GM10266 (cell line): ENCODE measurements at regions not wholly inside any gene's neighbourhood (a gene's known extent, or its start where the extent isn't known, plus 50 kb on each side); places are given as distances from the start of the nearest gene placed in this dataset.

Source experiments
- DNase-seq: peaks from one replicate; pipeline ENCODE4 v3.0.0; 2012; ENCODE audit errors: extremely low spot score
- TF ChIP-seq, protein P1 (sequence below): IDR thresholded peaks from 2 replicates; pipeline ENCODE4 v1.5.1; 2012; ENCODE audit warnings: mild to moderate bottlenecking, low read depth; ENCODE audit not compliant: control insufficient read depth, insufficient read depth; ENCODE audit errors: missing control alignments

DNA sequence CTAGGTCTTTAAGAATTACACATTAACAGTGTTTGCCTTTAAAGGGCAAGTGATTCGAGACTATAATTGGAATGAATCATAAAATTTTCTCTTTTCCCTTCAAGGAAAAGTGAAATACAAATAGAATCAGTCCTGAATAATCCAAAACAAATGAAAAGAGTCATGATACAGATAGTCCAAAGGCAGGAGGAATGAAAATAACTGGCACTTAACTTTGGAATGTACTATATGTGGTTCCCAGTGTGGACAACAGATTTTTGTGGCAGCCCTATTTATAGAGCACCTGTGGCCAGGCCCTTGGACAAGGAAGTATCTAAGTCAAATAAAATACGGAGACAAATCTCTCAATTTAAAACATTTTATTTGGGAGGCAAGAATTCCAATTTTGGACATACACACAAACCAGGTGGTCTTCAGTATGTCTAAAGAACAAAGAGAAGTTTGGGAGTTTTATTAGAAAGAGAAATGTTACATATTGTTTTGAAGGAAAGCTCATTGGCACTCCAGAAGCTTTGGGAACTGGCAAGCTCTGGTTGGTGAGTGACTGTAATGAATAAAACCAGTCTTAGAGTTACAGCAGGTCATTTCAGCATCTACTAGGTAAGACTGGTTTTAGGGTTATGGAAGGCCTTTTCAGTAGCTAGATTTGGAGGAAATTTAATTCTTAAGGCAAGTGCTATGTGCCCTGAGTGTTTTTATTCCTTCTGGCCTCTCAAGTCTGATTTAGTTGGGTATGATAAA is 116.0 kb upstream of the PAM start:
- TF ChIP-seq, protein P1, sequence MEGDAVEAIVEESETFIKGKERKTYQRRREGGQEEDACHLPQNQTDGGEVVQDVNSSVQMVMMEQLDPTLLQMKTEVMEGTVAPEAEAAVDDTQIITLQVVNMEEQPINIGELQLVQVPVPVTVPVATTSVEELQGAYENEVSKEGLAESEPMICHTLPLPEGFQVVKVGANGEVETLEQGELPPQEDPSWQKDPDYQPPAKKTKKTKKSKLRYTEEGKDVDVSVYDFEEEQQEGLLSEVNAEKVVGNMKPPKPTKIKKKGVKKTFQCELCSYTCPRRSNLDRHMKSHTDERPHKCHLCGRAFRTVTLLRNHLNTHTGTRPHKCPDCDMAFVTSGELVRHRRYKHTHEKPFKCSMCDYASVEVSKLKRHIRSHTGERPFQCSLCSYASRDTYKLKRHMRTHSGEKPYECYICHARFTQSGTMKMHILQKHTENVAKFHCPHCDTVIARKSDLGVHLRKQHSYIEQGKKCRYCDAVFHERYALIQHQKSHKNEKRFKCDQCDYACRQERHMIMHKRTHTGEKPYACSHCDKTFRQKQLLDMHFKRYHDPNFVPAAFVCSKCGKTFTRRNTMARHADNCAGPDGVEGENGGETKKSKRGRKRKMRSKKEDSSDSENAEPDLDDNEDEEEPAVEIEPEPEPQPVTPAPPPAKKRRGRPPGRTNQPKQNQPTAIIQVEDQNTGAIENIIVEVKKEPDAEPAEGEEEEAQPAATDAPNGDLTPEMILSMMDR = no peak
- no peak for DNase-seq

DNA sequence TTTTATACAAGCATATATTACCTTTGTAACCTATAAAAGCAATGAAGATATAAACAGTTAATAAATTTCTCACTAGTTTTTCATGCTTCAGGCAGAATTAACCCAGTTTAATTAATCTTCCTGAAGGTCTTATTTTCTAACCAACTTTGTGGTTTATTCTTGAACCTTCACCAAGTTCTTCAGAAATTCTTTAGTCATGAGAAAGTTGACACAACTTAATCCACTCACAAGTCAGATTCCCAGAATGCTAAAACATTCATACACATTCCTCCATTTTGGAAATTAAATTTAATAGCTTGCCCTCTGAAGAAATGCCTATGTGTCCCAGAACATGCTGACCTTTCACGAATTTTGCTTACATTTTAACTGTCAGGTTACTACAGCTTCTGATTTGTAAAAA is 105.4 kb upstream of the PAM start:
- DNase-seq = no peak
- TF ChIP-seq, protein P1 = no peak

DNA sequence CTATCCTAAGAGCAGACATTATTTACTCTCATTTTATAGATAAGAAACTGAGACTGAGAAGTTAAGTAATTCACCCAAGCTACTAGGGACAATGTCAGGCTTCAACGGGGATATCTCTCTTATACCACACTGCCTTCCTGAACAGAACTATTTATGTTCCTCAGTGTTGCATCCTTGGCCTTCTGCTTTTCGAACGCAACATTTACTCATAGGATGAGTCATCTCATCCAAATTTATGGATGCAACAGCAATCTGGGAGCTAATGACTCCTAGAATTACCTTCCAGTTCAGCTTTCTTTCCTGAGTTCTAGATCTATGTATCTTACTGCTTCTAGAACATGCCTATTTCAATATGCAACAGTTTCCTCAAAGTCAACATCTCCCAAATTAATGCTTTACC is 103.6 kb upstream of the PAM start:
- DNase-seq = no peak
- TF ChIP-seq, protein P1 = no peak

DNA sequence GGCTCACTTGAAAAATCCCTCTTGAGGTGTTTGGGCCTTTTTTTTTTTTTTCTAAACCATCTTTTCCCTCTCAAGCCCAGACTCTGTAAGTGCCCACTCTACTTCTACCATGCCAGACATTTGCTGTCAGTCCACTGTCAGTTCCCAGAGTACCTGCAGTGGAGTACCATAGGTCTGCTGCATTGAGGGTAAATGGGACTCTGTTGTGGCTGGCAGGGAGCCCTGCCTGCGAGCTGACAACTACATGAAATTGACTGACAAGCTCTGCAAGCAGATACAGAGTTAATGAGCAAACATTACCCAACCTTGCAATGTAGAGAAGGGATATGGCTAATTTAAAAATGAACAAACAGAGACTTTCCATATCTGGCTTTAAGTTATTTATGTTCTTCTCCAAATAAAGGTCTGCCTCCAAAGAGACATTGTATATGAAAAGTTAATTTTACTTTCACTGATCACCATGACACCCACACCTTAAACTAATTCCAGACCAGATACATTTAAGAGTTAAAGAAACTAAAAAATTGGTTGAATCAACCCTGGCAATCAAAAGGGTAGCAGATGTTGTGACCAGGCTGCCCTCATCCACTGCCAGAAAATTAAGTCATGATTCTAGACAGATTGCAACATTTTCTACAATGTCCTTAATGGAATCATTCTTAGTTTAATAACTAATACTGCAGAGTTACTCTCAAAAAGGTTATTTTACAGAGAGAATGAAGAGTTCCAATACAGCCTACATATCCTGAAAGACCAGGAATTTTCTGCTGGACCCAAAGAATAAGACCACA is 100.4 kb upstream of the PAM start:
- no peak for DNase-seq
- TF ChIP-seq, protein P1 = no peak

DNA sequence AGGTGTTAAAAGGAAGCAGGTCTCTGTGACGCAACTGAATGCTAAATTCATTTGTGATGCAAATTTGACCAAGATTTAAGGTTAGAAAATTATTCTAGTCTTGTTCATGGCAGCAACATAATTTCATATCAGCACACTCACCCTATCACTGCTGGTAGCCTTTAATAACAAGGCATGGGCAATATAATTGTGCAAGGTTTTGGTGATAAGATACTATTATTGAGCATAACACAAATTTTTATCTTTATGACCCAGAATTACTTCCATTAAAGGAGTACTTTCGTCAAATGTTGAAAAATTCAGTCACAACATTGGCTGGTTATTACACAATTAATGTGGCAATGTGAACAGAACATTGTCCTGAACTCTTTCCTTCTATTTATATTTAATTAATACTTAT is 96.0 kb upstream of the PAM start:
- TF ChIP-seq, protein P1 = no peak
- DNase-seq = no peak

DNA sequence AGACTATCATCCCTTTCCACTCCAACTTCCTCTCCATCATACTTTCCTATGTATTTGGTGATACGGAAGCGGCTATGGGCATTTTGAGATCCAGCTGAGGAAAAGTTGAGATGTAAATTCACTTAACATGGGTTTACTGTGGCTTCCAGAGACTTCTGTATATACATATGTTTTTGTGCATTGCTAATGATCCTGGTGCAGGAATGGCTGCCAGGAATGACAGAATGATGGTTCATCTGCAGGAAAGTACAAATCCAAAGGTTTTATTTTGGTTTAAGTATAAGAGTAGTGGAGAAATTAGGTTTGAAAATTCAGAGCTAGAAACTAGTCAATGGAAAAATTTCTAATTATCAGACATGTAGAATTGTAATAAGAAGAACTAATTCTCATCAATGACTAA is 95.0 kb upstream of the PAM start:
- TF ChIP-seq, protein P1 = no peak
- DNase-seq = no peak

DNA sequence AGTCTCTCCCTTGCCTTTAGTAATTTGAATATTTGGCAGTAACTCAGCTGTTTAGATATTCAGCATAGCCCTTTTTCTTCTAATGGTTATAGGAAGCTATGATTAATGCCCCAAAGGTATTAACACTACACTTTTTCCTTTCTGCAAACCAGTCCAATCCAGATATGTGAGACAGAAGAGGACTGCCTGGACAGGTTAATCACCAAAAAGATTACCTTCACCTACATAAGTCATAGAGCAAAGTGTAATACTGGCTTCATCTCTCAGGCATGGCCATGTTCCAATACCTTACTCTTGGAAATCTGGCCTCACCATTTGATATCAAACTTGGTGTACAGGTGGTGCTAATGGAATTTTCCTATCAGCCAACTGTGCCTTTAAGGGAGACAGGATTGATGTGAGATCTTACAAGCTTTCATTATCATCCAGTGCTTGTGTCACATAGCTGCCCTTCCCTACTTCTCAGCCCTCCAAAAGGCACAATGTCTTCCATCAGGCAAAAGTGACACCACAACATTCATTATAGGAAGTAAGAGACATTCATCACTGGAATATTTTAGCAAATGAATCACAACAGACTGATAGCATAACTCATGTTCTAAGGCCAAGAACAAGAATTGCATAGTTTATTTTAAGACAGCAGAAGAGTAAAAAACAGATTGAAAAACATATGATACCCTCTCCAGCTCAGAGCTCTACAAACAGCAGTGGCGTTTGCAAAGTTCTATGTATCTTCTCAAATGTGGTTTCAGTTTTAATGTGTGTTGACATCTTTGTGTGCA is 91.2 kb upstream of the PAM start:
- DNase-seq = no peak
- TF ChIP-seq, protein P1 = no peak
